ENCODE measurements at regions not wholly inside any gene's neighbourhood (a gene's known extent, or its start where the extent isn't known, plus 50 kb on each side); places are given as distances from the start of the nearest gene placed in this dataset.

DNA sequence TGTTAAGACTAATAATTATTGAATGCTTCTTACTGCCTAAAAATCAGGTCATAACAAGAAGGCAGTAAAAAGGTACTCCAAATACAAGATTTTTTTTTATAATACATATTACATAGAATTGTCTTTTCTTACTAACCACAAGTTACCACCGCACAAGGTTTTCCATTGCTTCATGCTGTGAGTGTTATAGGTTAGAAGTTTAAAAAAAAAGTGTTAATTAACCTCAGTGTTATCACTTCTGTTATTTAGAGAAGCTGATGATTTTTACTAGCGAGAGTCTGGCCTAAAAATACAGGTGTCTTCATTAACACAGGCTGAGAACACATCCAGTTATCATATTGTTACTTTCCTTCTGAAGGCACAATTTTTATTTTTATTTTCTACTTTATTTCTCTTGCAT, 1281.9 kb upstream of the CELF2 start:
- DNase-seq (ENCODE audit: low read depth in 2 of 2): no peak

DNA sequence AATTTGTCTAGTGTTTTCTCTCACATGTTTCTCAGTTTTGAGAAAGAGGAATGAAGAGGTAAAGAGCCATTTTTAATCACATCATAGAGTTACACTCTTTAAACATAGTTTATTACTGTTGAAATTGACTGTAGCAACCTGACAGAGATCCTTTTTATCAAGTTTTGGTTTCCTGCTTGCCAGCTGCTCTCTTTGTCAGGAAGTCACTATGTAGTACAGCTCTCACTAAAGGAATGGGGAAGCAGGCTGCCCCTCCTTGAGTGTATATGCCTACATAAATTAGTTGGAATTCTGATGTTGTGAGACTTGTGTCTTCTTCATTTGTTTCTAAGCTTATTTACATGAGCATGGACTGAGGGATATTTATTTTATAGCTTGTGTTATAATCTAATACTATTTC, 1274.0 kb upstream of the CELF2 start:
- no peak for DNase-seq (ENCODE audit: low read depth in 2 of 2)

DNA sequence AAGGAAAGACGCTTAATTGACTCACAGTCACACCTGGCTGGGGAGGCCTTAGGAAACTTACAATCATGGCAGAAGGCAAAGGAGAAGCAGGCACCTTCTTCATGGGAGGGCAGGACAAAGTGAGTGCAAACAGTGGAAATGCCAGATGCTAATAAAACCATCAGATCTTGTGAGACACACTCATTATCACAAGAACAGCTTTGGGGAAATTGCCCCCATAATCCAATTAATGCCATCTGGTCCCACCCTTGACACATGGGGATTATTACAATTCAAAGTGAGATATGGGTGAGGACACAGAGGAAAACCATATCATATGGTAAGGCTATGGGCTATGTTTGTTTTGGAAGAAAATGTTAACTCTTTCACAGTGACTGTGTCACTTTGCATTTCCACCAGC, 1272.5 kb upstream of the CELF2 start:
- DNase-seq (ENCODE audit: low read depth in 2 of 2): no peak

DNA sequence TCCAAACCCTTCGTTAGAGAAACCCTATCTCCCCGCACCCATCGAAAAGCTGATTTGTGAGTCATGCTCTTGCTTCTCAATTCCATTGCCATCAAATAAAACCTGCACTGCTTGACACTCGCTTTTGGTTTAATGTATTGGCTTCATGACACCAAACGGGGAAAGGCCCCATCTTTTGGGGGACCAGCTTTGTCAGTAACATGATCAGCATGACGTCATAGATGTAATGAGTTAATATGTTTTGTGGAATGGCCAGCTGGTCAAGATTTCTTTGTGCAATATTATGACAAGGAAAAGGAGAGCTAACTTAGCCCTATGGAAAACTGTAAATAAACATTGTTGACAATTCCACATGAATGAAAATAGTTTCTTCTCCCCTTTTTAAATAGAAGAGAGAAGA, 1260.5 kb upstream of the CELF2 start:
- DNase-seq (ENCODE audit: low read depth in 2 of 2): no peak

DNA sequence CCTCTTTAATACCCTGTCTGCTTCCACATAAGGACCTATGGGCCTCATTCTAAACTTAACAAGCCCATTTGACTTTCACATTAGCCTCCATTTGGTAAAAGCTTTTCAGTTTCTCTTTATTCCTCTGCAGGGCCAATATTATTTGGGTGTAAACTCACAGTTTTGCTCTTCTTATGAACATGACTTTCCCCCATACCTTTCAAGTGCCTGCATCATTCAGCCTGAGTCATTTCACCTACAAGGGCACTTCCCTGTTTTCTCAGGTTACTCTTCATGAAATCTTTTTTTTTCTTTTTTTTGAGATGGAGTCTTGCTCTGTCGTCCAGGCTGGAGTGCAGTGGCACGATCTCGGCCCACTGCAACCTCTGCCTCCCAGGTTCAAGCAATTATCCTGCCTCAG, 1258.1 kb upstream of the CELF2 start:
- no peak for DNase-seq (ENCODE audit: low read depth in 2 of 2)

DNA sequence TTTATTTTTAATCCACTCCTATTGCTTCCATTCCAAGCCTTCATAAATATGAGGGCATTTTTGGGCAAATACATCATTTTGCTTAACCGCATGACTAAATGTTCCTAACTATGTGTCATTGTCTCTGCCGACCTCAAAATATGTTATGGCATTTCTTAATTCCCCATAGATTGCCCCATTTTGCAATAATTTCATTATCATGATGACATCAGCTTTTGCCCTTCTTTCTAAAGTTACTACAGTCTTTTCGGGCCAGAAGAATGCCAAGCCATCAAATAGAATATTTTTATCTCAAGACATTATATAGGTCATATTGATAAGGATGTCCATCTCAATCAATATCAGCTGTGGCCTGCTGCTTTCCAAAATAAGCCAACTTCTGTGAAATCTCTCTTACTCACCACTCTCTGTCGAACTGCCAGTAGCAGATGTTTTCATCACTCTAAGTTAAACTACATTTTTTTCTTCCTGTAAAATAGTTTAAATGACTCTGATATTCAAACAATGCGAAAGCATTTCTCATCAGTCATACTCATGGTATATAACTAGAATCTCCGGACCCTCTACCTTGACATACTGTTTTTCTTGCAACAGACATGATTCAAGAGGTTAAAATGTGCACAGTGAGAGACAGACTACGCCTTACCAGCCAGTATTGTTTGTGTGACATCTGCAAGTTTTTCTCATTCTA, 1254.6 kb upstream of the CELF2 start:
- DNase-seq (ENCODE audit: low read depth in 2 of 2): no peak

DNA sequence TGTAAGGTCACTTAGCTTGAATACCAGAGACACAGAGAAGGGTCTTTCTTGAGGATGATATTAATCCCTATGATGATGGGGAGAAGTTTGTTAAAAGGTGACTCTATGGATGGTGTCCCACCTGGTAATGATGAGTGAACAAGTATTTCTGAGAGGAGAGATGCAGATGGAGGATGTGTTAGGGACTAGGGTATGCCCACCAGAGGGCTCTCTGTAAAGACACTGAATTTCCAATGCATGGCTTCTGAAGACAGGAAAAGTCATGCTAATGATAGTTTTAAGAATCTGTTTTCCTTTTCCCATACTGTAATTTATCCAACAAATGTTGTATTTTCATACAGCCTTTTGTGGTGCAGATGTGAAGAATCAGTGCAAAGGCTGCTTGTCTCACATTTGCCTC, 1250.9 kb upstream of the CELF2 start:
- no peak for DNase-seq (ENCODE audit: low read depth in 2 of 2)

DNA sequence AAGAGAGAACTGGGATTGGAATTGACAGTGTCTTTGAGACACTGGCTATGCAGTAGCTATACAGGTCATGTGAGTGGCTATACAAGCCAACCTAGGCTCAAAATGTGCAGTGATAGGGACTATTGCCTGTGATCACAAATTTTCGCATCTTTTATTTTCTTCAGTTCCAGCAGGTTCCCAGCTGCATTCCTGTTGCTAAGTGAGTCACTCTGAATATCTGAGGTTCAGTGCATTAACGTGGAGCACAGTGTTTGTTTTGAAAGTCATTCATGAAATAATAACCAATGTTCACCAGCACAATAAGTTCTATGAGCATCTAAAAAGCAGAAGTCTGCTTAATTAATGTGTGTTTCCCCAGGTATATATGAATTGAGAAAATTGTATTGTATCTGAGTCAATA, 1236.0 kb upstream of the CELF2 start:
- no peak for DNase-seq (ENCODE audit: low read depth in 2 of 2)

DNA sequence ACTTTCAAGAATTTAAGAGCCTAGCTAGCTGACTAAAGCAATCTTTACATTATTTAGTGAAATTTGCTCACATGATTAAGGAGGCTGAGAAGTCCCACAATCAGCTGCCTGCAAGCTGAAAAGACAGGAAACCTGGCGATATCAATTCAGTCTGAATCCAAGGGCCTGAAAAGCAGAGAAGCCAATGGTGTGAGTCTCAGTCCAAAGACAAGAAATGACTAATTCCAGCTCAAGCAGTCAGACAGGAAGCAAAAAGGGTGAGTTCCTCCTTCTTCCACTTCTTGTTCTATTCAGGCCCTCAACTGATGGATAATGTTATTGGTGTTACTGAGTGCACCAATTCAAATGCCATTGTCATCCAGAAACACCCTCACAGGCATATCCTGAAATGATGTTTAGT, 1231.6 kb upstream of the CELF2 start:
- no peak for DNase-seq (ENCODE audit: low read depth in 2 of 2)

DNA sequence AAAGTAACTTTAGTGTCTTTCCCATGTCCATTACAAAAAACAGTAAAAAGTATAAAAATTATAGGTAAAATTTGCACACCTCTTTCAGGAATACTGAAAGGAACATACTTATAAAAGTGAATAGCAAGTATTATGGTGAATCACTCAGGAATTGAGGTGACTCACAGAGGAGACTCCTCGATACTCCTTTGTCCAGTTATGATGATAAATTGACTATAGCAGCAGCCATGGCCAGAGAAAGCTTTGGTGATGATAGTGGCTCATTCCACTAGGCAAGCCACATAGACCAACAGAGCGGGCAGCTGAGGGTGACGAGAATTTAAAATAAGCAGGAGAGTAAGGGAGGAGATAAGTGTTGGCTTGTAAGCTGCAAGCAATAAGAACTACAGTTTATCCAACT, 1231.1 kb upstream of the CELF2 start:
- DNase-seq (ENCODE audit: low read depth in 2 of 2): no peak

DNA sequence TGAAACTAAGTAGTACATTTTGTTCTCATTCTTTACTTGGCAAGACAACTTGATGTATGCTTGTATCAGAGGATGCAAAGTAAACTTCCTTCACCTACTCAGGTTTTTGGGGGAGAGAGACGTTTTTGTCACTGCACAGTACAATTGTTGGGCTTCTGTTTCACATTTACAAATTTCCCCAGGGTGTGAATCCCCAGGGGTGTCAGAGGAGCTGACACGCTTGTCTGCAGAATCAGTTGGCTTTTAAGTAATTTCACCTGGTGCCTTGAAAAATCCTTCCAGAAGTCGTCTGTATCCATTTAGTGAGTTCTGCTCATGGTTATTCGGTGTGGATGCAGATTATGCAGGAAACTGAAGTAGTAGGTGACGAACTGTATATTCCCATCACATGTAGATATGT, 1227.7 kb upstream of the CELF2 start:
- DNase-seq (ENCODE audit: low read depth in 2 of 2): no peak

DNA sequence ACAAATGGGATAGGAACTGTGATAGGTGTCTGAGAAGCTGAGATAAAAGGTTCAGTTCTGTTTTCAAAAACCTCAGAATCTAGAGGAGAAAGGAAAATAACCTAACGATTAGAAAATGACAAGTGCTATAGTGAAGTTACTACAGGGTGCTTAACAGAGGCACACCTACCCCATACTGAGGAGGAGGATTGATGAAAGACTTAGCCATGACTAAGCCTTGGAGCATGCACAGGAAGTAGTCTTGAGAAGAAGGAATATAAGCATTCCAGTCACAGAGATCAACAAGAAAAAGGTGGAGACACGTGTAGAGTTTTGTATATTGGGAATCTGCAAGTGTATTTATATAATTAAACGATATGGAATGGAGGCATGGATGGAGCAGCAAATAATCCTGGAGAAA, 1225.5 kb upstream of the CELF2 start:
- DNase-seq (ENCODE audit: low read depth in 2 of 2): no peak

DNA sequence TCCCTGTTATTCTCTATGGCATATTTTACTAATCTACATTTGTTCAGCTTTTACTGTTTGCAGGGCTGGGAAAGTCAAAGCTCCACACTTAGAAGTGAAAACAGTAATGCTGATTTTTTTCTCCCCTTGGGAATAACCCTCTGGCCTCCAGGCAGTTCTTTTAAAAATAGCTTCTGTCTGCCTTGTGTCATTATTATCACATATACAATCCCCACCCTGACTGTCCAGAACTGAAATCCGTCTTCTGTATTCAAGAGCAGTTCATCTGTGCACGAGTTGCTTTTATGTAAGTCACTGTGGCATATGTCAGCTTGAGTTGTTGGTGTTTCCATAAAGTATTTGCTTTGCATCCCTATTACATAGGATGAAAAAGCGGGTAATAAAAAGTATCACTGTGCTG, 1221.1 kb upstream of the CELF2 start:
- no peak for DNase-seq (ENCODE audit: low read depth in 2 of 2)

DNA sequence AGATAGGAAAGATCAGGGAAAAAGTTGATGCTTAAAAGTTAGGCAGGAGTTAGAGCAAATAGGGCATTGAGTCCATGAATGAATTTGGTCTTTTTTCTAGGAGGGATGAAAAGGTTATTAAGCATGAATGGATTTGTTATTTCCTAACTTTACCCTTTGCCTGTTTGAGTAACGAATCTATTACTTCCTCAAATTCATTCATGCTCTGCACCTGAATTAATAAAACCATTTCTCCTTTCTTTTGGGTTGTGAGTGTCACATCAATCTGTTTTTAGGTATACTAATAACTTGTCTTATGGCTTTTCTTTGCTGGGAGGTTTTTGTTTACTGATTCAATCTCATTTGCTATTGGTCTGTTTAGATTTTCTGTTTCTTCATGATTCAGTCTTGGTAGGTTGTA, 1217.7 kb upstream of the CELF2 start:
- DNase-seq (ENCODE audit: low read depth in 2 of 2): no peak

DNA sequence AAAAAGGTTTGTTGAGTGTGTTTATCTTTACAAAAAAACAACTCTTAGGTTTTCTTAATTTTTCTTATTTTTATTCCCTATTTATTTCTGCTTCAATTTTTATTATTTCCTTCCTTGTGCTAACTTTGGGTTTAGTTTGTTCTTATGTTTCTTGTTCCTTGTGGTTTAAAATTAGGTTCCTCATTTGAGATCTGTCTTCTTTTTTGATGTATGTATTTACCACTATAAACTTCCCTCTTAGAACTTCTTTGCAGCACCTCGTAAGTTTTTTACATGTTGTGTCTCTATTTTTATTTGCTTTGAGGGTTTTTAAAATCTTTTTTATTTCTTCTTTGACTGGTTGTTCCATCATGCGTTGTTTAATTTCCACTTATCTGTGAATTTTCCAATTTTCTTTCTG, 1217.1 kb upstream of the CELF2 start:
- no peak for DNase-seq (ENCODE audit: low read depth in 2 of 2)

DNA sequence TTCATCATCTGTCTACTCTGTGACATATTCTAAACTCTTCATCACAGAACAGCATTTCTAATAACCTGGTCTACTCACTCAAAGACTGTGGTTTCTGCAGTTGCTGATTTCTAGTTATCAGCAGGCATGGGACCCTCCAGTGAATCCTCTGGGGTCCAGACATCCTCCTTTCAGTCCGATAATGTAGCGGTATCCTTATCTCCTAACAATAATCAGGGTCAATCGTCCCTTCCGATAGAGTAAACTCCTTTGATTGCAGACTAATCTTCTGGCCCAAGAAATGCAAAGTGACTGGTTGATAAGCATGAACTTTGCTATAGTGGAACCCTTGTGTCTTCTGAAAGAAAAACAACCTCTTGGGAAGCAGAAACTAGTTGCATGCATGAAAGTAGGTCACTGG, 1209.8 kb upstream of the CELF2 start:
- DNase-seq (ENCODE audit: low read depth in 2 of 2): no peak

DNA sequence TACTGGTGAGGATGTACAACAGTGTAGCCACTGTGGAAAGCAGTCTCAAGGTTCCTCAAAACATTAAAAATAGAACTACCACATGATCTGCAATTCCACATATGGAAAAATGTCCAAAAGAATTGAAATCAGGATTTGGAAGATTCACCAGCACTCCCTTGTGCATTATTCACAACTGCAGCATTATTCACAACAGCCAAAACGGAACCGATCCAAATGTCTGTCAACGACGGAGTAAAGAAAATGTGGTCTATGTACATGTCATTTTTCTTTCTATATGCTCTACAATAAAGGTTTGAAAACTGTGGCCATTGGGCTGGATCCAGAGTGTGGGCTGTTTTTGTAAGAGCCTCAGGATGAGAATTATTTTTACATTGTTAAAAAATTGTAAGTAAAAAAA, 1206.1 kb upstream of the CELF2 start:
- DNase-seq (ENCODE audit: low read depth in 2 of 2): no peak

DNA sequence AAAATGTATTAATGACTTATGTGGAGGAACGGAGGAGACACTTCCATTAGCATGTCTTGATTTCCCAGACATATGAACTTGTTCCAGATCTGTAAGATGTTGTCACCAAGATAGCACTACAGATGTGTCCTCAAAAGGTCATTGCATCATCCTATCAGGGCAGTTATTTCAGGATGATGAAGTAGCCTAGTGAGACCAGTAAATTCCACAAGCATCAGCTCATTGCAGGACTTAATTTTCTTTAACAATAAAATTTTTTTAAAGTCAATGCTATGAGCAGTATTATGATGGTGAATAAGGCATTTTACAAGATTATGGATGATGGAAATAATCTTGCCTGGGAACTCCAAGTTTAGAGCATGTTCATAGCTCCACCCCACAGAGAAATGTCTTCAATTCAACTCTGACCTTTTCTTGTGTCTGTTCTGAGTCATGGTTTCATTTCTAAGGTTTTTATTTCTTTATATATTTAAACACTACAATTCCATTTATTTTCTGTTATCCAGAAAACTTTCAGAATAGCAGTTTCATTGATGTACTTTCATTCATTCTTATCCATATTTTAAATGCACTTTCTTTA, 1203.3 kb upstream of the CELF2 start:
- no peak for DNase-seq (ENCODE audit: low read depth in 2 of 2)

DNA sequence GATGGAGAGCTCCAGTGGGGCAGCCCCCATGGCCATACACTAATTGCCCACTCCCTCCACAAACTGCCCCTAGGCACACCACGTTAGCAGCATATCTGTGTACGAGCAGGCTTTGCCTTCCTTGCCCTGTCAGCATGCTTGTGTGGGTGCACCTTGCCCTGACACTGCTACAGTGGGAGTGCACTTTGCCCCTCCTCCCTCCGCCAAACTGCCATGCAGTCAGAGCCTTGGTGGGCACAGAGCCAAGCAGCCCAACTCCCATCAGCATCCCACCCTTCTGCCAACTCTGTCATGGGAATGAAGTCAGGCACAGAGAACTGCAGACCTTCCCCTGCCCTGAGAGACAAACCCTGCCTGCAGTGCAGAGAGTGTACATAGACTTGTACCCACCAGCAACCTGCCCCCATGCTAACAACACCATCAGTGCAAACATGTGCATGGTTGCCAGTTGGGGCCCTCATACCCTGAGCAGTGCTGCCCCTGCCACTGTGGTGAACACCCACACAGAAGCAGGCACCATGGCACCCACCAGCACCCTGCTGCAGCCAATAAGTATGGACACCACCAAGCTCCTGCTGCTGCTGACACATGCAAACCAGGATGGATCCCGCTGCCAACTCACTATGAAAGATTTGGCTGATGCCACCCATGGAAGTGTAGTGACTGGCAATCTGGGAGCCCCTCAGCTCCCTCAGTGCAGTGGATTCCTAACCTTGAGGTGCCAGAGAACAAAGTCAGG, 1197.7 kb upstream of the CELF2 start:
- DNase-seq (ENCODE audit: low read depth in 2 of 2): no peak

DNA sequence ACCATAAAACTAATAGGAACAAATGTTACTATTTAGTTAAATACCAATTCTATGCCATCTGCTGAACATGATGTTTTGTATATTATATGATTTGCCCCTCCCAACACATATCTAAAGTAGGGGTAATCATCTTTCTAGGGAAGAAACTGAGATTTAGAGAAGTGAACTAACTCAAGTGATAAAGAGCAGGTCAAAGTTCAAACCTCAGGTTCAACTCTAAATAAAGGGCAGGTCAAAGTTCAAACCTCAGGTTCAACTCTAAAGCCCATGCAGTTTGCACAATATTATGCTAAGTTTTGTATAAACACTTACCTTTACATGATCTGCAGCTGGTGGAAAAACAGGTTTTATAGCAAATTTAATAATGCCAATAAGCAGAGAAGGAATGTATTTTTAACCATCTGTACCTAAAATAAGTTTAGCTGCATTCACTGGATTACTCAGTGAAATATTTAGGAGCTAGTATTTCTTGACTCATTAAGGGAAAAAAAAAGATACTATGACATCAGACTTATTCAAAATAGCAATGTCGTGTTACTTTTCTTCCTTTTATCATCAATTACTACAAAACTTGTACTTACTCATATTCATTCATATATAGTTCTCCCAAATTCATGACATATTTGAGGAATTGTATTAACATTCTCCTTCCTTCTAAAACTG, 1194.3 kb upstream of the CELF2 start:
- no peak for DNase-seq (ENCODE audit: low read depth in 2 of 2)

DNA sequence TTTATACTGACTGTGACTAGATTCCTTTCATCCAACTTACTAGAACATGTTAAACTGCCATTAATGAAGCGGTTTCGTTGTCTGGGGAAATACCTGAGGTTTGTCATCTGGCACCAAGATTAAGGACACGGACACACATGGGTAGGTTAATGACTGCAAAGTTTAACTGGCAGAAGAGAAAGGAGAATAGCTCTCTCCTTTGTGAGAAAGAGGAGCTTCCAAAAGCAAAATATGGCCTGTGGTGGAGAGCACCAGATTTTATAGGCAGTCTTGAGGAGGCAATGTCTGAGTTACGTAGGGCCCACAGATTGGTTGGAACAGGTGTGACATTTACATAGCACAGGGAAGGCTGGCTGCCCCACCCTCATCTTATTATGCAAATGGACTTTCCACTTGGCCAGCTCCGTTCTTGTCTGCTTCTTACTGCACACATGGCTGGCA, 1193.0 kb upstream of the CELF2 start:
- no peak for DNase-seq (ENCODE audit: low read depth in 2 of 2)

DNA sequence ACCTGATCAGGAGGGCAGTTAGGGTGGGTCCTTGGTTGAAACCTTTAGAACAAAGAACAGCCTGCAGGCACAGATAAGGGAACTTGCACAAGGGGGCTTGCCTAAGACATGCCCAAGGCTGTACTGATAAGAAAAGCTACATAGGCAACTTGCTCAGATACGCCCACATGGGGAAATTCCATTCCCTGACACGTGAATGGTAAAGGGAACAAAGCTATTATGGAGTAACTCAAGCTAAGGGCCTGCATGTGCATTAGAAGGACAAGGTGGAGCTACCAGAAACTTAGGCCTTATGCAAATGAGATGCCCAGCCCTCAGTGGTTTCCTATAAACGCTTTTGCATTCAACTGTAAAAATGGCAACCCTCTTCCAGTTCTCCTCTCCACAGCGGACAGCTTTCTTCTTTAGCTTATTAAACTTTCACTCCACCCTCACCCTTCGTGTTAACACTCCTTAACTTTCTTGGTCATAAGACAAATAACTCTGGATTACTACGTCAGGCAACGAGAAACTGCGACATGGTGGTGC, 1192.1 kb upstream of the CELF2 start:
- no peak for DNase-seq (ENCODE audit: low read depth in 2 of 2)

DNA sequence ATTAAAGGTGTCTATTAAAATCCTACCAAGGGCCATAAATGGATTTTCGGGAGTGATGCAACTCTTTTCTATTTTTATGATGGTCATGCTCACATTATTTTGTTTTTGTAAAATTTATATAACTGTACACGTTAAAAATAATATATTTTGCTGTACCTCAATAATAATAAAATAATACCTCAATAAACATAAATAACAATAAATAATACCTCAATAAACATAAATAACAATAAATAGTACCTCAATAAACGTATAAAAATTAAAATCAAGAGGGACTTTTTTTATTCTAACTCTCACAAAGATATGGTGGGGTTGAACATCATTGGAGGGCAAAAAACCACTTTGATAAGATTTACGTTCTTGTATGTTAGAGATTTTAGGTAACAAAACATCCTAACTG, 1189.6 kb upstream of the CELF2 start:
- DNase-seq (ENCODE audit: low read depth in 2 of 2): no peak
